ENCODE measurements at regions not wholly inside any gene's neighbourhood (a gene's known extent, or its start where the extent isn't known, plus 50 kb on each side); places are given as distances from the start of the nearest gene placed in this dataset.

GRCh38 chr20:4610871-4611270 lies 75.4 kb upstream of the PRNP start:
- H3K4me3 ChIP-seq (ENCODE audit: low read depth, low read length), result no peak overlapping the region
- ChIA-PET CTCF (interaction anchor here (1.7 to 13.3 kb wide), 2 partner anchors 114 to 490 kb away, joined by 6 to 459 read pairs; partner anchors contain the start of gene PRND), POLR2A (no interaction called here)
- no peak for DNase-seq (ENCODE audit: low read depth, low spot score)
- TF ChIP-seq CTCF (IDR thresholded peaks at IDR 0.05; ENCODE audit: insufficient read depth, low read length, missing control alignments), result no peak

GRCh38 chr20:4609511-4609910 lies 76.7 kb upstream of the PRNP start:
- no peak overlapping the region for H3K4me3 ChIP-seq (ENCODE audit: low read depth, low read length)
- ChIA-PET CTCF (interaction anchor here (1.0 to 13.3 kb wide), 7 partner anchors 14 to 492 kb away, joined by 3 to 459 read pairs (median 5); partner anchors contain the start of gene PRND), POLR2A (no interaction called here)
- DNase-seq (ENCODE audit: low read depth, low spot score), result no peak
- TF ChIP-seq CTCF (IDR thresholded peaks at IDR 0.05; ENCODE audit: insufficient read depth, low read length, missing control alignments), result no peak

GRCh38 chr20:4608861-4609260 lies 77.4 kb upstream of the PRNP start:
- DNase-seq (ENCODE audit: low read depth, low spot score), result no peak
- TF ChIP-seq CTCF (IDR thresholded peaks at IDR 0.05; ENCODE audit: insufficient read depth, low read length, missing control alignments), result no peak
- H3K4me3 ChIP-seq (ENCODE audit: low read depth, low read length), result no peak overlapping the region
- CTCF ChIA-PET, result interaction anchor here (1.0 to 13.3 kb wide), 11 partner anchors 14 to 492 kb away, joined by 3 to 459 read pairs (median 3); partner anchors contain the start of gene PRND
- POLR2A ChIA-PET, result no interaction called here

- TF ChIP-seq CTCF (IDR thresholded peaks at IDR 0.05; ENCODE audit: insufficient read depth, low read length, missing control alignments), result peak; percentile 80
- DNase-seq (ENCODE audit: low read depth, low spot score), result peak; percentile 21
- H3K4me3 ChIP-seq (ENCODE audit: low read depth, low read length), result no peak overlapping the region
- POLR2A ChIA-PET, result no interaction called here
- CTCF ChIA-PET, result interaction anchor here (0.7 to 13.3 kb wide), 10 partner anchors 10 to 493 kb away, joined by 3 to 459 read pairs (median 4); partner anchors contain the start of gene PRND
These were observed 79.0 kb upstream of the PRNP start for GRCh38 chr20:4607287-4607713.

- no peak for TF ChIP-seq CTCF (IDR thresholded peaks at IDR 0.05; ENCODE audit: insufficient read depth, low read length, missing control alignments)
- no peak overlapping the region for H3K4me3 ChIP-seq (ENCODE audit: low read depth, low read length)
- ChIA-PET CTCF (interaction anchor here (1.0 to 13.3 kb wide), 13 partner anchors 9 to 494 kb away, joined by 3 to 459 read pairs (median 5); partner anchors contain the start of gene PRND), POLR2A (no interaction called here)
- no peak for DNase-seq (ENCODE audit: low read depth, low spot score)
These were observed 80.2 kb upstream of the PRNP start for GRCh38 chr20:4606051-4606450.

- no peak overlapping the region for H3K4me3 ChIP-seq (ENCODE audit: low read depth, low read length)
- ChIA-PET CTCF (interaction anchor here (0.6 to 13.3 kb wide), 10 partner anchors 9 to 495 kb away, joined by 3 to 459 read pairs (median 6); partner anchors contain the start of gene PRND), POLR2A (no interaction called here)
- TF ChIP-seq CTCF (IDR thresholded peaks at IDR 0.05; ENCODE audit: insufficient read depth, low read length, missing control alignments), result no peak
- no peak for DNase-seq (ENCODE audit: low read depth, low spot score)
These were observed 81.1 kb upstream of the PRNP start for GRCh38 chr20:4605166-4605565.

Data from AG04449 (cell line).